ENCODE measurements at regions not wholly inside any gene's neighbourhood (a gene's known extent, or its start where the extent isn't known, plus 50 kb on each side); places are given as distances from the start of the nearest gene placed in this dataset.

DNA sequence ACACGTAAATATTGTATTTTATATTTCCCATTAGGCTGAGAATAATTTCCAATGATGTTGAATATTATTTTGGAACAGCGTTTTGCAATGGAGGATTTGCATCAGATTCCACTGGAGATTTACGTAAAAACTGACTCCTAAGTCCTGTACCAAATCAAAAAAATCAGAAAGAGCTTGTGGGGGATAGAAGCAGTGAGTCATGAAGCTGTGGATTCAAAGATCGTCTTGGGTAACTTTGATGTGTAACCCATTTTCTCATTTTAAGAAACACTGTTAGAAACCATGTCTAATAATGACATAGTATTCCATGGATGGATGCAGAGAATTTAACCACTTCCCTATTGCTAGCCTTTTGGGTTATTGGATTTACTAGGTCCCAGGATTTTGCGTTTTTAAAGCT, 158.6 kb downstream of the INHBA start:
- no peaks in the 10 kb centered on the region for H3K4me1 ChIP-seq (ENCODE audit: control insufficient read depth in 2 of 2, insufficient read depth in 2 of 2, low read length in 2 of 2)
- H3K36me3 ChIP-seq (ENCODE audit: control insufficient read depth in 2 of 2, insufficient read depth in 2 of 2, low read length in 1 of 2): no peaks in the 10 kb centered on the region
- no peak for DNase-seq (ENCODE audit: low read depth in 6 of 9, low spot score in 9 of 9)
- WGBS: 93% methylated on average over 5 of the region's 5 CpGs
- H3K27ac ChIP-seq (ENCODE audit: low read depth in 1 of 2, low read length in 1 of 2): no peak overlapping the region
- H3K9me3 ChIP-seq (ENCODE audit: control insufficient read depth in 2 of 2, insufficient read depth in 1 of 2, low read length in 1 of 2): no peaks in the 10 kb centered on the region
- no peak overlapping the region for H3K4me3 ChIP-seq (ENCODE audit: low read length in 2 of 2)
- H3K27me3 ChIP-seq (ENCODE audit: control insufficient read depth in 2 of 2, insufficient read depth in 1 of 2, low read length in 1 of 2): no peaks in the 10 kb centered on the region

DNA sequence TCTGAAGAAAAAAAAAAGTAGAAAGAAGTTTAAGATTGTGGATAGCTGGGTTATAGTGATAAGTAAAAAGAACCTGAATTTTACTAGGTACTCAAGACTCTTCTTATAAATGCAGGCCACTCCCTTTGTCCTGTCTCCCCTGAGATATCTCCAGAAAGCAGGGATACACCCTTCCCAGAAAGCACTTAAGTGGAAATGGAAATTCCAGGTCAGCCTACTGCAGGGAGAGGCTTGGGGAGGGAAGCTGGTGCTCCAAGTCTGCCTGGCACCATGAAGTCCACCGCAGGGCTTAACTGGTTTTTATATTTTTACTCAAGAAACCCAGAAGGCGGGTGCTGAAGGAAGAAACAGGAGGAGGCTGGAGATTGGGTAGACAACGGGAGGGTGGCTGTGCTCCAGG, 162.3 kb downstream of the INHBA start:
- 97% methylated on average over 3 of the region's 3 CpGs for WGBS
- H3K4me1 ChIP-seq (ENCODE audit: control insufficient read depth in 2 of 2, insufficient read depth in 2 of 2, low read length in 2 of 2): no peaks in the 10 kb centered on the region
- H3K9me3 ChIP-seq (ENCODE audit: control insufficient read depth in 2 of 2, insufficient read depth in 1 of 2, low read length in 1 of 2): no peaks in the 10 kb centered on the region
- no peak overlapping the region for H3K4me3 ChIP-seq (ENCODE audit: low read length in 2 of 2)
- DNase-seq (ENCODE audit: low read depth in 6 of 9, low spot score in 9 of 9): no peak
- H3K36me3 ChIP-seq (ENCODE audit: control insufficient read depth in 2 of 2, insufficient read depth in 2 of 2, low read length in 1 of 2): no peaks in the 10 kb centered on the region
- no peak overlapping the region for H3K27ac ChIP-seq (ENCODE audit: low read depth in 1 of 2, low read length in 1 of 2)
- H3K27me3 ChIP-seq (ENCODE audit: control insufficient read depth in 2 of 2, insufficient read depth in 1 of 2, low read length in 1 of 2): no peaks in the 10 kb centered on the region

DNA sequence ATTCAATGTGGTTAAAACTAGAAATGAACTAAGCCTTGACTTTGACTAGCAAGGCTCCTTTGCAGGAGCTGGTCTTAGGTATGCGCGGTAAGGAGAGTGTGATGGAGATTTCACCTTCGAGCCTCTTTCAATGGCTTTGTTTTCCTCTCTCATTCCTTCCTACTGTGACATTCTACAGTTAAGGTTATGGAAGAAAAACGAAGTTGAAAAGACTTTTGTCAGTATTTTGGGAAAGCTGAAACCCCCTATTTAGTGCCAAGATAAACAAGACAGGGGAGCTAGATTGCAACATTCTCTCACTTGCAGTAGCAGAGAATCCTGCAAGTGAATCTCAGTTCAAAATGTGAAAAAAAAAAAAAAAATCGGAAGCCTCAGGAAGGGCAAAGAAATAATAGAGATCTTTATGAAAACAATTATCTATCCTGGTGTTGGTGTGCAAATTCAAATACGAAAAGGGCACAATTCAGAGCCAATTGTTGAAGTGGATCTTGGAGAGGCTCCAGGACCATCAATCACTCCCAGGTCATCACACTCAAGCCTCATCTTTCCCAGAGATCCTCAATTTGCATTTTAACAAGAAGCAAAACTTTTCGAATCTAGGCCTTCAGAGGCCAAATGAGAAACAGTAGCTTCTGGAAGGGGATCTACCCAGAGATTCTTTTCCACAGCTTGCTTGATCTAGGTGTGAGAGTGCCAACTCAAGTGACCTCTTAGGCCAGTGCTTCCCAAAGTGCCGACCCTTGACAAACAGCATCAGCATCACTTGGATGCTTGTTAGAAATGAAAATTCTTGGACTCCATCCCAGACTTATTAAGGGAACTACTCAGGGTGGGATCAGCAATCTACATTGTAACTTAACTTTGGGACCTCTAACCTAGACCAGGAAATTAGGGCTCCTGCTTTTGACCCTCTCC, 163.8 kb downstream of the INHBA start:
- 92% methylated on average over 8 of the region's 8 CpGs for WGBS
- H3K36me3 ChIP-seq (ENCODE audit: control insufficient read depth in 2 of 2, insufficient read depth in 2 of 2, low read length in 1 of 2): no peaks in the 10 kb centered on the region
- peak in 1 of 9 donors; percentile 13 for DNase-seq (ENCODE audit: low read depth in 6 of 9, low spot score in 9 of 9)
- no peak overlapping the region for H3K27ac ChIP-seq (ENCODE audit: low read depth in 1 of 2, low read length in 1 of 2)
- H3K27me3 ChIP-seq (ENCODE audit: control insufficient read depth in 2 of 2, insufficient read depth in 1 of 2, low read length in 1 of 2): no peaks in the 10 kb centered on the region
- no peaks in the 10 kb centered on the region for H3K9me3 ChIP-seq (ENCODE audit: control insufficient read depth in 2 of 2, insufficient read depth in 1 of 2, low read length in 1 of 2)
- H3K4me3 ChIP-seq (ENCODE audit: low read length in 2 of 2): no peak overlapping the region
- H3K4me1 ChIP-seq (ENCODE audit: control insufficient read depth in 2 of 2, insufficient read depth in 2 of 2, low read length in 2 of 2): no peaks in the 10 kb centered on the region

DNA sequence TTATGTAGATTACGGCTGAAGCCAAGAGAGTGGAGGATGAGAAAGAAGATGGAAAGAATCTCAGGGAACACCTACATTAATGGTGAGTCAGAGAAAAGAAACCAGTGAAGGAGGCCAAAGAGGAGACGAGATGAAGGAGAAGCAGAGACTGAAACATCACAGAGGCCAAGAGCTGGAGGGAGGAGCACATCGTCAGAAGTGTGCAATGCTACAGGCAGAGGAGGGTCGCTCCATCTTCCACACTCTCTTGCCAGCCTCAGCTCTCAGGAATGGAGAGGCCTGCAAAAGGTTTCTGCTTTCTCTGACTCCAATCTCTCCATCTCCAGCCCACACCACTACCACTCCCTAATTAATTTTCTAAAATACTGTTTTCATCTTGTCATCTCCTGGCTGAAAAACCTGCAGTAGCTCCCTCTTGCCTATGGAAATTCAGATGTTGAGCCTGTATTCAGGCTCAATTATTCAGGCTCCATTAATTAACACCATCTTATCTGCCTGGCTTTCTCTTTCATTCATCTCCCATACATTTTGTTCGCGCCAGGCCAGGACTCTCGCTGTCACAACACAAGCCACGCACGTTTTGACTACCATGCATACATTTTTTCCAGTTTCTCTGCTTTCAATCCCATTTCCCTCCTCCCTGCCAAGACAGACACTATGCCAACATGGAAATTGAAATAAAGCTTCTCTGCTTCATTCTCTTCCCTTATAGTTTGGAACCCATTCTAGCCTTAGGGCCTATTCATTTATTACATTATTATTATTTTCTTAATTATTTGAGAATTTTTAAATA, 165.8 kb downstream of the INHBA start:
- Histone ChIP-seq H3K36me3 (ENCODE audit: control insufficient read depth in 2 of 2, insufficient read depth in 2 of 2, low read length in 1 of 2) (no peaks in the 10 kb centered on the region), H3K27ac (ENCODE audit: low read depth in 1 of 2, low read length in 1 of 2) (no peak overlapping the region), H3K9me3 (ENCODE audit: control insufficient read depth in 2 of 2, insufficient read depth in 1 of 2, low read length in 1 of 2) (no peaks in the 10 kb centered on the region), H3K4me1 (ENCODE audit: control insufficient read depth in 2 of 2, insufficient read depth in 2 of 2, low read length in 2 of 2) (no peaks in the 10 kb centered on the region), H3K27me3 (ENCODE audit: control insufficient read depth in 2 of 2, insufficient read depth in 1 of 2, low read length in 1 of 2) (no peaks in the 10 kb centered on the region), H3K4me3 (ENCODE audit: low read length in 2 of 2) (no peak overlapping the region)
- 94% methylated on average over 9 of the region's 9 CpGs for WGBS
- DNase-seq (ENCODE audit: low read depth in 6 of 9, low spot score in 9 of 9): no peak

DNA sequence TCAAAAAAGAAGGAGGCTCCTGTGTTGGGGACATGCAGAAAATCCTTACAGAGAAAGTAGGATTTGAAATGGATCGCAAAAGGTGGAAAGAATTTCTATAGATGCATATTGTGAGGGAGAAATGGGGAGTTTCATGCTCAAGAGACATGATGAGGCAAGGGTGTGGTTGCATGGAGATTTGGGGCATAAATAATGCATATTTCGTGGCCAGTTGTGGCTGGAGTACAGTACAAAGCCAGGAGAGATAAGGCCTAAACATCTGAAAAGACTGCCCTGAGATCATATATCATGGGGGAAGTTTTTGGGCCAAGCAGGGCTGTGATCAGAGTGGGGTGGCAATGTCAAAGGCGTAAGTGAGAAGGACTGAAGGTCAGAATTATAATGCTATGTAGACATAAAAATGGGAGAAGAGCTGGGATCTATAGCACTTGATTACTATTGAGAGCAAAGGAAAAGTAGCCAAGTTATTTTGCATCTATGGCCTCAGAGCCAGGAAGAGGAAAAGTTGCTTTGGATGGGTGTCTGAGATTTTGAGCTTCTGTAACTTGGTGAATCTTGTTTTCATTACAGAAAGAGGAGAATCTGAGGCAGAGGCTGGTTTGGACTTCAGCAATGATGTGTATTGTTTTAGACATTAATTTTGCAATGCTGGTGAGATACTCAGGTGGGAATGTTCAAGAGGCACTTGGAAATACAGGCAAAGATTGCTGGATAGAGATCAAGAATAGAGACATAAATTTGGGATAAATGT, 166.6 kb downstream of the INHBA start:
- WGBS: 88% methylated on average over 3 of the region's 3 CpGs
- no peaks in the 10 kb centered on the region for H3K4me1 ChIP-seq (ENCODE audit: control insufficient read depth in 2 of 2, insufficient read depth in 2 of 2, low read length in 2 of 2)
- no peaks in the 10 kb centered on the region for H3K9me3 ChIP-seq (ENCODE audit: control insufficient read depth in 2 of 2, insufficient read depth in 1 of 2, low read length in 1 of 2)
- H3K4me3 ChIP-seq (ENCODE audit: low read length in 2 of 2): no peak overlapping the region
- H3K27me3 ChIP-seq (ENCODE audit: control insufficient read depth in 2 of 2, insufficient read depth in 1 of 2, low read length in 1 of 2): no peaks in the 10 kb centered on the region
- H3K27ac ChIP-seq (ENCODE audit: low read depth in 1 of 2, low read length in 1 of 2): no peak overlapping the region
- no peaks in the 10 kb centered on the region for H3K36me3 ChIP-seq (ENCODE audit: control insufficient read depth in 2 of 2, insufficient read depth in 2 of 2, low read length in 1 of 2)
- no peak for DNase-seq (ENCODE audit: low read depth in 6 of 9, low spot score in 9 of 9)

DNA sequence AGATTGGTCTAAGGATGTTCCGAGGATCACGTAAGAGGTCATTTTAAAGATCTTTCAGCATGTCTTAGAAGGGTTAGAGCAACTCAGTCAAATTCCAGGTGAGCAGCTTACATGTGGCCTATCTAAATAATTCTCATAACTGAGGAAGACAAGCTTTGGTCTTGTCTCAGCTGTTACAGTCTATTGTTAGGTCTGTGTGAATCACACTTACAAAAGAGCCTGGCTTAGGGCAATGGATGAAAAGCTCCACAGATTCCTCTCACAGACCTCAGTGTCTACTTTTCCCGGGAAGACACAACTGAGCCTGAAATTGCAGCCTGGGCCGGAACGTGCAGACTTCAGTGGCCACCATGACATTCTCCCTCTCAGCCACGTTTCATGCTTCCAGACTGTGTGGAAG, 173.1 kb downstream of the INHBA start:
- no peaks in the 10 kb centered on the region for H3K27me3 ChIP-seq (ENCODE audit: control insufficient read depth in 2 of 2, insufficient read depth in 1 of 2, low read length in 1 of 2)
- no peak overlapping the region for H3K4me3 ChIP-seq (ENCODE audit: low read length in 2 of 2)
- no peak overlapping the region for H3K27ac ChIP-seq (ENCODE audit: low read depth in 1 of 2, low read length in 1 of 2)
- H3K36me3 ChIP-seq (ENCODE audit: control insufficient read depth in 2 of 2, insufficient read depth in 2 of 2, low read length in 1 of 2): no peaks in the 10 kb centered on the region
- 92% methylated on average over 6 of the region's 6 CpGs for WGBS
- H3K4me1 ChIP-seq (ENCODE audit: control insufficient read depth in 2 of 2, insufficient read depth in 2 of 2, low read length in 2 of 2): no peaks in the 10 kb centered on the region
- no peak for DNase-seq (ENCODE audit: low read depth in 6 of 9, low spot score in 9 of 9)
- H3K9me3 ChIP-seq (ENCODE audit: control insufficient read depth in 2 of 2, insufficient read depth in 1 of 2, low read length in 1 of 2): peaks cover 0 to 5% of the 10 kb centered on the region in 2 donors

DNA sequence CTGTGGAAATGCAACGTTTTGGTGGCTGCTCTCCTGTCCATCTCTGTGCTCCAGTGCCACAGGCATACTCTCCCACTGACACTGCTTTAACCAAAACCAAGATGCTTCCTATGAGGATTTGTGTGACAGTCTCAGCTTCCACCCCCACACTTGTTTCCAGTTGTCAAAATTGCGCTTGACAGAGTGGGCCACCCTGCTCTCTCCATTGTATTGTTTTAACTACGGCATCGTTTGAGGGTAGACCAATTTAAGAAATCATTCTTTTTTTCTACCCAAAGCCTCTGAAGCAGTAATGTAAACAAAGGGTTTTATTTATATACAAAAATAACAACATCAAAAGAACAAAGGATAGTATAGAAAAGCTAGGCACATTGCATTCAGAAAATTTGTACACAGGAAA, 178.0 kb downstream of the INHBA start:
- no peak for DNase-seq (ENCODE audit: low read depth in 6 of 9, low spot score in 9 of 9)
- Histone ChIP-seq H3K27me3 (ENCODE audit: control insufficient read depth in 2 of 2, insufficient read depth in 1 of 2, low read length in 1 of 2) (no peaks in the 10 kb centered on the region), H3K4me3 (ENCODE audit: low read length in 2 of 2) (no peak overlapping the region), H3K36me3 (ENCODE audit: control insufficient read depth in 2 of 2, insufficient read depth in 2 of 2, low read length in 1 of 2) (no peaks in the 10 kb centered on the region), H3K4me1 (ENCODE audit: control insufficient read depth in 2 of 2, insufficient read depth in 2 of 2, low read length in 2 of 2) (no peaks in the 10 kb centered on the region), H3K9me3 (ENCODE audit: control insufficient read depth in 2 of 2, insufficient read depth in 1 of 2, low read length in 1 of 2) (peaks cover 0 to 5% of the 10 kb centered on the region in 2 donors), H3K27ac (ENCODE audit: low read depth in 1 of 2, low read length in 1 of 2) (no peak overlapping the region)
- WGBS: 69% methylated on average over 4 of the region's 4 CpGs

DNA sequence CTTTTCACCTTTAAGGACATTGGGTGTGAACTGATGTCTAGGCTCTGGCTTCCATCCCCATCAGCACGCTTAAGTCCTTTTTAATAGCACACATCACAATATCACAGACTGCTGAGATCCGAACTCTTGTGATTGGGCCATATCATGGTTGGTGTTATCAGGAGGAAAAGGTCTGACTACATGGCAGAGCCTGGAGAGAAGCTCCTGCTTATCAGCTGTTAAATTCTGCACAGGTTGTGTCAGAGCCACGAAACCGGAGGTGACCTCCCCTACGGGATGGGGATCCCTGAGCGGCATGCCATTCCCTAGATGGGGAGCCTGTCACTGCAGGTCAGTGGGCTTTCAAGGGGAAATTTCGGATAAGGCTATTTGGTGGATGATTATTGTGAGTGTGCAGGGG, 182.4 kb downstream of the INHBA start:
- Histone ChIP-seq H3K4me1 (ENCODE audit: control insufficient read depth in 2 of 2, insufficient read depth in 2 of 2, low read length in 2 of 2) (no peaks in the 10 kb centered on the region), H3K27me3 (ENCODE audit: control insufficient read depth in 2 of 2, insufficient read depth in 1 of 2, low read length in 1 of 2) (no peaks in the 10 kb centered on the region), H3K4me3 (ENCODE audit: low read length in 2 of 2) (no peak overlapping the region), H3K27ac (ENCODE audit: low read depth in 1 of 2, low read length in 1 of 2) (no peak overlapping the region), H3K36me3 (ENCODE audit: control insufficient read depth in 2 of 2, insufficient read depth in 2 of 2, low read length in 1 of 2) (no peaks in the 10 kb centered on the region), H3K9me3 (ENCODE audit: control insufficient read depth in 2 of 2, insufficient read depth in 1 of 2, low read length in 1 of 2) (no peaks in the 10 kb centered on the region)
- no peak for DNase-seq (ENCODE audit: low read depth in 6 of 9, low spot score in 9 of 9)
- 95% methylated on average over 7 of the region's 7 CpGs for WGBS

DNA sequence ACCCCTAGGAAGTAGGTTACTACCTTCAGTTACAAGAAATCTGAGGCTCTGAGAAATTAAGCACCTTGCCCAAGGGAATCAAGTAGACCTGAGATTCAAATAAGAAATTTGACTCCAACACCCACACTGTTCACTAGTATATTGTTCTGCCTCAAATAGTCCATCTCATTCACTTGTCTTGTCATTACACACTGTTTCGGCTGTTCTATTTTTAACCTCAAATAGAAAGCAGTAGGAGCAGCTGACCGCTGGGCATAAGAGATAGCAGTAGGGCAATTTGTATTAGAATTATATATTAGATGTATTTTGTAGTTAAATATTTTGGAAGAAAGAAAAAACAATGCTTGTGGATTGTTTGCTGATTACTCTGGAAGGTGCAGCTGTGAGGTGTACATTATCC, 185.1 kb downstream of the INHBA start:
- DNase-seq (ENCODE audit: low read depth in 6 of 9, low spot score in 9 of 9): no peak
- no peaks in the 10 kb centered on the region for H3K27me3 ChIP-seq (ENCODE audit: control insufficient read depth in 2 of 2, insufficient read depth in 1 of 2, low read length in 1 of 2)
- no peaks in the 10 kb centered on the region for H3K4me1 ChIP-seq (ENCODE audit: control insufficient read depth in 2 of 2, insufficient read depth in 2 of 2, low read length in 2 of 2)
- no peak overlapping the region for H3K27ac ChIP-seq (ENCODE audit: low read depth in 1 of 2, low read length in 1 of 2)
- no peak overlapping the region for H3K4me3 ChIP-seq (ENCODE audit: low read length in 2 of 2)
- H3K36me3 ChIP-seq (ENCODE audit: control insufficient read depth in 2 of 2, insufficient read depth in 2 of 2, low read length in 1 of 2): no peaks in the 10 kb centered on the region
- 97% methylated on average over 2 of the region's 2 CpGs for WGBS
- H3K9me3 ChIP-seq (ENCODE audit: control insufficient read depth in 2 of 2, insufficient read depth in 1 of 2, low read length in 1 of 2): no peaks in the 10 kb centered on the region
